ENCODE measurements at regions not wholly inside any gene's neighbourhood (a gene's known extent, or its start where the extent isn't known, plus 50 kb on each side); places are given as distances from the start of the nearest gene placed in this dataset.

GRCh38 chr17:51421525-51421924 is 161.2 kb downstream of the UTP18 start (continued):
- TF ChIP-seq, protein P1, sequence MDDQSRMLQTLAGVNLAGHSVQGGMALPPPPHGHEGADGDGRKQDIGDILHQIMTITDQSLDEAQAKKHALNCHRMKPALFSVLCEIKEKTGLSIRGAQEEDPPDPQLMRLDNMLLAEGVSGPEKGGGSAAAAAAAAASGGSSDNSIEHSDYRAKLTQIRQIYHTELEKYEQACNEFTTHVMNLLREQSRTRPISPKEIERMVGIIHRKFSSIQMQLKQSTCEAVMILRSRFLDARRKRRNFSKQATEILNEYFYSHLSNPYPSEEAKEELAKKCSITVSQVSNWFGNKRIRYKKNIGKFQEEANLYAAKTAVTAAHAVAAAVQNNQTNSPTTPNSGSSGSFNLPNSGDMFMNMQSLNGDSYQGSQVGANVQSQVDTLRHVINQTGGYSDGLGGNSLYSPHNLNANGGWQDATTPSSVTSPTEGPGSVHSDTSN (CRISPR knock-in tag; IDR thresholded peaks at IDR 0.05): no peak

DNA sequence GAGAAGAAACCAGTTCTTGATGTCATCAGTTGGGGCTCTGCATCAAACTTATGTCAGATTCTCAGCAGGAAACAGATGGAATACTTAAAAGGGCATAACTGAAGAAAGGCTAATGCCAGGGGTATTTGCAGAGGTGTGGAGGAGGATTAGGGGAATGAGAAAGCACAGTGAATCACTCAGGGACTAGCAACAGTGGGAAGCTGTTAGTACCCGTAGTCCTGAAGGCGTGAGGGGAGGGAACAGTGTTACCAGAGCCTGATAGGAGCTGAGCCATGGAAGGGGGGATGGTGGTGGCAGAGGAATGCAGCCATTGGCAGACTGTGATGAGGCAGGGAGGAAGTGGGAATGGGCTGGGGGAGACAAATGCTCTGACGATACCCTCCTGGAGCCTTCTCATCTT is 162.3 kb downstream of the UTP18 start:
- CTCF ChIA-PET: interaction anchor here (0.6 to 3.0 kb wide), 5 partner anchors 13 to 77 kb away, joined by 3 to 29 read pairs (median 5); no protein-coding TSS in a partner anchor
- no peak for TF ChIP-seq ZSCAN30 (tag by site-specific recombination; IDR thresholded peaks at IDR 0.05)
- no peak for TF ChIP-seq ZNF362 (tag by site-specific recombination; IDR thresholded peaks at IDR 0.05)
- no peak for TF ChIP-seq BCL11B (tag by site-specific recombination; IDR thresholded peaks at IDR 0.05; ENCODE audit: low read depth)
- TF ChIP-seq ZNF324 (tag by site-specific recombination; IDR thresholded peaks at IDR 0.05): no peak
- TF ChIP-seq ZNF792 (tag by site-specific recombination; IDR thresholded peaks at IDR 0.05): no peak
- no peak for TF ChIP-seq ZNF426 (tag by site-specific recombination; IDR thresholded peaks at IDR 0.05)
- TF ChIP-seq, protein P2, sequence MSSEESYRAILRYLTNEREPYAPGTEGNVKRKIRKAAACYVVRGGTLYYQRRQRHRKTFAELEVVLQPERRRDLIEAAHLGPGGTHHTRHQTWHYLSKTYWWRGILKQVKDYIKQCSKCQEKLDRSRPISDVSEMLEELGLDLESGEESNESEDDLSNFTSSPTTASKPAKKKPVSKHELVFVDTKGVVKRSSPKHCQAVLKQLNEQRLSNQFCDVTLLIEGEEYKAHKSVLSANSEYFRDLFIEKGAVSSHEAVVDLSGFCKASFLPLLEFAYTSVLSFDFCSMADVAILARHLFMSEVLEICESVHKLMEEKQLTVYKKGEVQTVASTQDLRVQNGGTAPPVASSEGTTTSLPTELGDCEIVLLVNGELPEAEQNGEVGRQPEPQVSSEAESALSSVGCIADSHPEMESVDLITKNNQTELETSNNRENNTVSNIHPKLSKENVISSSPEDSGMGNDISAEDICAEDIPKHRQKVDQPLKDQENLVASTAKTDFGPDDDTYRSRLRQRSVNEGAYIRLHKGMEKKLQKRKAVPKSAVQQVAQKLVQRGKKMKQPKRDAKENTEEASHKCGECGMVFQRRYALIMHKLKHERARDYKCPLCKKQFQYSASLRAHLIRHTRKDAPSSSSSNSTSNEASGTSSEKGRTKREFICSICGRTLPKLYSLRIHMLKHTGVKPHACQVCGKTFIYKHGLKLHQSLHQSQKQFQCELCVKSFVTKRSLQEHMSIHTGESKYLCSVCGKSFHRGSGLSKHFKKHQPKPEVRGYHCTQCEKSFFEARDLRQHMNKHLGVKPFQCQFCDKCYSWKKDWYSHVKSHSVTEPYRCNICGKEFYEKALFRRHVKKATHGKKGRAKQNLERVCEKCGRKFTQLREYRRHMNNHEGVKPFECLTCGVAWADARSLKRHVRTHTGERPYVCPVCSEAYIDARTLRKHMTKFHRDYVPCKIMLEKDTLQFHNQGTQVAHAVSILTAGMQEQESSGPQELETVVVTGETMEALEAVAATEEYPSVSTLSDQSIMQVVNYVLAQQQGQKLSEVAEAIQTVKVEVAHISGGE (tag by site-specific recombination; conservative IDR thresholded peaks at IDR 0.05; ENCODE audit: low read depth): no peak
- TF ChIP-seq ZNF366 (tag by site-specific recombination; conservative IDR thresholded peaks at IDR 0.05): no peak
- no peak for TF ChIP-seq ZFP37 (tag by site-specific recombination; IDR thresholded peaks at IDR 0.05)
- TF ChIP-seq ZNF488 (tag by site-specific recombination; IDR thresholded peaks at IDR 0.05): no peak
- no peak for TF ChIP-seq ZNF184 (tag by site-specific recombination; IDR thresholded peaks at IDR 0.05)
- TF ChIP-seq, protein P3, sequence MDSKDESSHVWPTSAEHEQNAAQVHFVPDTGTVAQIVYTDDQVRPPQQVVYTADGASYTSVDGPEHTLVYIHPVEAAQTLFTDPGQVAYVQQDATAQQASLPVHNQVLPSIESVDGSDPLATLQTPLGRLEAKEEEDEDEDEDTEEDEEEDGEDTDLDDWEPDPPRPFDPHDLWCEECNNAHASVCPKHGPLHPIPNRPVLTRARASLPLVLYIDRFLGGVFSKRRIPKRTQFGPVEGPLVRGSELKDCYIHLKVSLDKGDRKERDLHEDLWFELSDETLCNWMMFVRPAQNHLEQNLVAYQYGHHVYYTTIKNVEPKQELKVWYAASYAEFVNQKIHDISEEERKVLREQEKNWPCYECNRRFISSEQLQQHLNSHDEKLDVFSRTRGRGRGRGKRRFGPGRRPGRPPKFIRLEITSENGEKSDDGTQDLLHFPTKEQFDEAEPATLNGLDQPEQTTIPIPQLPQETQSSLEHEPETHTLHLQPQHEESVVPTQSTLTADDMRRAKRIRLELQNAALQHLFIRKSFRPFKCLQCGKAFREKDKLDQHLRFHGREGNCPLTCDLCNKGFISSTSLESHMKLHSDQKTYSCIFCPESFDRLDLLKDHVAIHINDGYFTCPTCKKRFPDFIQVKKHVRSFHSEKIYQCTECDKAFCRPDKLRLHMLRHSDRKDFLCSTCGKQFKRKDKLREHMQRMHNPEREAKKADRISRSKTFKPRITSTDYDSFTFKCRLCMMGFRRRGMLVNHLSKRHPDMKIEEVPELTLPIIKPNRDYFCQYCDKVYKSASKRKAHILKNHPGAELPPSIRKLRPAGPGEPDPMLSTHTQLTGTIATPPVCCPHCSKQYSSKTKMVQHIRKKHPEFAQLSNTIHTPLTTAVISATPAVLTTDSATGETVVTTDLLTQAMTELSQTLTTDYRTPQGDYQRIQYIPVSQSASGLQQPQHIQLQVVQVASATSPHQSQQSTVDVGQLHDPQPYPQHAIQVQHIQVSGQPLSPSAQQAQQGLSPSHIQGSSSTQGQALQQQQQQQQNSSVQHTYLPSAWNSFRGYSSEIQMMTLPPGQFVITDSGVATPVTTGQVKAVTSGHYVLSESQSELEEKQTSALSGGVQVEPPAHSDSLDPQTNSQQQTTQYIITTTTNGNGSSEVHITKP (tag by site-specific recombination; IDR thresholded peaks at IDR 0.05): no peak
- no peak for TF ChIP-seq ZBTB17 (tag by site-specific recombination; IDR thresholded peaks at IDR 0.05)
- TF ChIP-seq, protein P4, sequence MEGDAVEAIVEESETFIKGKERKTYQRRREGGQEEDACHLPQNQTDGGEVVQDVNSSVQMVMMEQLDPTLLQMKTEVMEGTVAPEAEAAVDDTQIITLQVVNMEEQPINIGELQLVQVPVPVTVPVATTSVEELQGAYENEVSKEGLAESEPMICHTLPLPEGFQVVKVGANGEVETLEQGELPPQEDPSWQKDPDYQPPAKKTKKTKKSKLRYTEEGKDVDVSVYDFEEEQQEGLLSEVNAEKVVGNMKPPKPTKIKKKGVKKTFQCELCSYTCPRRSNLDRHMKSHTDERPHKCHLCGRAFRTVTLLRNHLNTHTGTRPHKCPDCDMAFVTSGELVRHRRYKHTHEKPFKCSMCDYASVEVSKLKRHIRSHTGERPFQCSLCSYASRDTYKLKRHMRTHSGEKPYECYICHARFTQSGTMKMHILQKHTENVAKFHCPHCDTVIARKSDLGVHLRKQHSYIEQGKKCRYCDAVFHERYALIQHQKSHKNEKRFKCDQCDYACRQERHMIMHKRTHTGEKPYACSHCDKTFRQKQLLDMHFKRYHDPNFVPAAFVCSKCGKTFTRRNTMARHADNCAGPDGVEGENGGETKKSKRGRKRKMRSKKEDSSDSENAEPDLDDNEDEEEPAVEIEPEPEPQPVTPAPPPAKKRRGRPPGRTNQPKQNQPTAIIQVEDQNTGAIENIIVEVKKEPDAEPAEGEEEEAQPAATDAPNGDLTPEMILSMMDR (tag by site-specific recombination; IDR thresholded peaks at IDR 0.05): no peak
- no peak for TF ChIP-seq EGR2 (tag by site-specific recombination; IDR thresholded peaks at IDR 0.05; ENCODE audit: low read depth)
- TF ChIP-seq HOXC10 (CRISPR knock-in tag; IDR thresholded peaks at IDR 0.05): no peak
- POLR2A ChIA-PET: interaction anchor here (1.0 to 1.9 kb wide), 2 partner anchors 13 to 31 kb away, joined by 3 to 12 read pairs; no protein-coding TSS in a partner anchor
- no peaks in the 10 kb centered on the region for H3K9me3 ChIP-seq (ENCODE audit: control insufficient read depth, insufficient read depth, low read depth, low read length)
- no peak overlapping the region for H3K27ac ChIP-seq (ENCODE audit: extremely low read depth, low read depth, low read length)
- H3K4me3 ChIP-seq (ENCODE audit: low read depth, low read length): no peak overlapping the region
- no peaks in the 10 kb centered on the region for H3K4me1 ChIP-seq (ENCODE audit: control insufficient read depth, insufficient read depth, low read length)
- no peaks in the 10 kb centered on the region for H3K36me3 ChIP-seq (ENCODE audit: control insufficient read depth in 2 of 2, insufficient read depth in 1 of 2, low read length in 2 of 2)
